ENCODE measurements at regions not wholly inside any gene's neighbourhood (a gene's known extent, or its start where the extent isn't known, plus 50 kb on each side); places are given as distances from the start of the nearest gene placed in this dataset.

GRCh38 chr20:2244993-2245392 lies 50.8 kb upstream of the TGM3 start:
- TF ChIP-seq, protein P1, sequence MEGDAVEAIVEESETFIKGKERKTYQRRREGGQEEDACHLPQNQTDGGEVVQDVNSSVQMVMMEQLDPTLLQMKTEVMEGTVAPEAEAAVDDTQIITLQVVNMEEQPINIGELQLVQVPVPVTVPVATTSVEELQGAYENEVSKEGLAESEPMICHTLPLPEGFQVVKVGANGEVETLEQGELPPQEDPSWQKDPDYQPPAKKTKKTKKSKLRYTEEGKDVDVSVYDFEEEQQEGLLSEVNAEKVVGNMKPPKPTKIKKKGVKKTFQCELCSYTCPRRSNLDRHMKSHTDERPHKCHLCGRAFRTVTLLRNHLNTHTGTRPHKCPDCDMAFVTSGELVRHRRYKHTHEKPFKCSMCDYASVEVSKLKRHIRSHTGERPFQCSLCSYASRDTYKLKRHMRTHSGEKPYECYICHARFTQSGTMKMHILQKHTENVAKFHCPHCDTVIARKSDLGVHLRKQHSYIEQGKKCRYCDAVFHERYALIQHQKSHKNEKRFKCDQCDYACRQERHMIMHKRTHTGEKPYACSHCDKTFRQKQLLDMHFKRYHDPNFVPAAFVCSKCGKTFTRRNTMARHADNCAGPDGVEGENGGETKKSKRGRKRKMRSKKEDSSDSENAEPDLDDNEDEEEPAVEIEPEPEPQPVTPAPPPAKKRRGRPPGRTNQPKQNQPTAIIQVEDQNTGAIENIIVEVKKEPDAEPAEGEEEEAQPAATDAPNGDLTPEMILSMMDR (IDR thresholded peaks at IDR 0.05; ENCODE audit: low read depth, low read length, missing control alignments), result no peak
- no peak for DNase-seq (ENCODE audit: extremely low read depth, low read depth)
- no peak overlapping the region for H3K4me3 ChIP-seq (replicated peaks; ENCODE audit: low read depth, low read length)

GRCh38 chr20:2245637-2246036 lies 50.2 kb upstream of the TGM3 start:
- H3K4me3 ChIP-seq (replicated peaks; ENCODE audit: low read depth, low read length), result no peak overlapping the region
- TF ChIP-seq, protein P1 (IDR thresholded peaks at IDR 0.05; ENCODE audit: low read depth, low read length, missing control alignments), result no peak
- DNase-seq (ENCODE audit: extremely low read depth, low read depth), result no peak

All from HFF-Myc (cell line).